Bronchial epithelial cell (primary cell): ENCODE measurements at regions not wholly inside any gene's neighbourhood (a gene's known extent, or its start where the extent isn't known, plus 50 kb on each side); places are given as distances from the start of the nearest gene placed in this dataset.
"Not testable (repeated sequence)": the region's sequence is repeated elsewhere in the genome, so short reads cannot be mapped to it uniquely, and the experiment has no call there.

Experiments
- DNase-seq: peaks from one replicate; pipeline ENCODE4 v3.0.0-alpha.2; 2010; ENCODE audit warnings: low read depth
- FAIRE-seq: peaks from 2 replicates; lab custom pipeline; 2011; peaks lifted over from hg19 to GRCh38; lab: Jason Lieb, UNC
- H3K27me3 ChIP-seq: 2 replicates; pipeline ENCODE4 v1.5.1; 2011; ENCODE audit warnings: low read length; ENCODE audit not compliant: control insufficient read depth, insufficient read depth
- H3K36me3 ChIP-seq: 2 replicates; pipeline ENCODE4 v1.5.1; 2011; ENCODE audit warnings: low read length; ENCODE audit not compliant: control insufficient read depth, insufficient read depth
- H3K4me3 ChIP-seq: 2 replicates; pipeline ENCODE4 v1.5.1; 2011; ENCODE audit warnings: mild to moderate bottlenecking, low read depth, low read length, control low read depth
- CTCF ChIP-seq: IDR thresholded peaks from 2 replicates; pipeline ENCODE4 v1.5.1; 2011; ENCODE audit warnings: mild to moderate bottlenecking, moderate library complexity, low read length, control low read depth, inconsistent platforms; ENCODE audit not compliant: insufficient read depth, severe bottlenecking

GRCh38 chr20:53788253-53789022, 194.8 kb upstream of the ZNF217 start:
- Histone ChIP-seq H3K4me3 (no peak overlapping the region), H3K36me3 (no peaks in the 10 kb centered on the region), H3K27me3 (no peaks in the 10 kb centered on the region)
- FAIRE-seq (no peak), DNase-seq (no peak)
- no peak for TF ChIP-seq CTCF

GRCh38 chr20:53787491-53787931, 193.9 kb upstream of the ZNF217 start:
- not testable (repeated sequence) for H3K36me3 ChIP-seq, H3K27me3 ChIP-seq, DNase-seq, H3K4me3 ChIP-seq, FAIRE-seq

GRCh38 chr20:53786445-53787267, 193.0 kb upstream of the ZNF217 start:
- FAIRE-seq (no peak), DNase-seq (peak; percentile 70)
- H3K27me3 ChIP-seq, result no peaks in the 10 kb centered on the region
- peak; percentile 37 for TF ChIP-seq CTCF
- no peaks in the 10 kb centered on the region for H3K36me3 ChIP-seq
- H3K4me3 ChIP-seq, result no peak overlapping the region

- peak; percentile 64 for FAIRE-seq
- DNase-seq, result peak; percentile 95
- Histone ChIP-seq H3K27me3 (no peaks in the 10 kb centered on the region), H3K4me3 (no peak overlapping the region), H3K36me3 (no peaks in the 10 kb centered on the region)
- TF ChIP-seq CTCF, result no peak
Observed at GRCh38 chr20:53786071-53786444, 192.4 kb upstream of the ZNF217 start.

- Histone ChIP-seq H3K27me3 (no peaks in the 10 kb centered on the region), H3K4me3 (no peak overlapping the region), H3K36me3 (no peaks in the 10 kb centered on the region)
- TF ChIP-seq CTCF, result peak; percentile 12
- FAIRE-seq (no peak), DNase-seq (peak; percentile 62)
Observed at GRCh38 chr20:53785320-53785719, 191.7 kb upstream of the ZNF217 start.

GRCh38 chr20:53783768-53784167, 190.1 kb upstream of the ZNF217 start:
- FAIRE-seq (no peak), DNase-seq (no peak)
- Histone ChIP-seq H3K27me3 (no peaks in the 10 kb centered on the region), H3K4me3 (no peak overlapping the region), H3K36me3 (no peaks in the 10 kb centered on the region)
- no peak for TF ChIP-seq CTCF
